DOHH2 (cell line): ENCODE measurements at regions not wholly inside any gene's neighbourhood (a gene's known extent, or its start where the extent isn't known, plus 50 kb on each side); places are given as distances from the start of the nearest gene placed in this dataset.
A peak's percentile ranks its signal among the peaks of the same experiment; 100 is the strongest.

Source experiments
- H3F3A ChIP-seq: fragments of 200-600 bp; sonication (generic), shearing (Covaris generic); 2 replicates; pipeline ENCODE4 v1.6.0; 2016; ENCODE audit warnings: antibody characterized with exemption, mild to moderate bottlenecking; ENCODE audit not compliant: control insufficient read depth, insufficient read depth
- H3K27ac ChIP-seq: fragments of 200-600 bp; sonication (generic); 2 replicates; pipeline ENCODE4 v1.5.1; 2014; ENCODE audit warnings: low read depth, mild to moderate bottlenecking, low read length, moderate library complexity
- H3K27me3 ChIP-seq: fragments of 200-600 bp; sonication (generic); 2 replicates; pipeline ENCODE4 v1.6.1; 2014; ENCODE audit warnings: mild to moderate bottlenecking, low read length, mixed read lengths; ENCODE audit not compliant: control insufficient read depth
- H3K36me3 ChIP-seq: fragments of 200-600 bp; sonication (generic); 2 replicates; pipeline ENCODE4 v1.6.1; 2014; ENCODE audit warnings: mild to moderate bottlenecking, low read length, moderate library complexity, mixed read lengths; ENCODE audit not compliant: control insufficient read depth
- H3K4me1 ChIP-seq: fragments of 200-600 bp; sonication (generic); 2 replicates; pipeline ENCODE4 v1.6.1; 2014; ENCODE audit warnings: mild to moderate bottlenecking, low read length, mixed read lengths; ENCODE audit not compliant: control insufficient read depth
- H3K4me2 ChIP-seq: fragments of 200-600 bp; sonication (generic); 2 replicates; pipeline ENCODE4 v1.6.0; 2014; ENCODE audit warnings: mild to moderate bottlenecking, low read length, moderate library complexity
- H3K4me3 ChIP-seq: fragments of 200-600 bp; sonication (generic); 2 replicates; pipeline ENCODE4 v1.5.1; 2014; ENCODE audit warnings: mild to moderate bottlenecking, low read length, mixed read lengths
- H3K79me2 ChIP-seq: fragments of 200-600 bp; sonication (generic); 2 replicates; pipeline ENCODE4 v1.6.1; 2014; ENCODE audit warnings: mild to moderate bottlenecking, low read length, mixed read lengths; ENCODE audit not compliant: control insufficient read depth
- H3K9me2 ChIP-seq: fragments of 200-600 bp; sonication (generic); replicated peaks from 2 replicates; pipeline ENCODE4 v1.6.1; 2014; ENCODE audit warnings: mild to moderate bottlenecking, low read length, mixed read lengths; ENCODE audit not compliant: control insufficient read depth
- H3K9me3 ChIP-seq: fragments of 200-600 bp; sonication (generic); 2 replicates; pipeline ENCODE4 v1.6.1; 2014; ENCODE audit warnings: antibody characterized with exemption, low read length, mixed read lengths; ENCODE audit not compliant: control insufficient read depth, insufficient read depth
- H4K20me1 ChIP-seq: fragments of 200-600 bp; sonication (generic); 2 replicates; pipeline ENCODE4 v1.6.0; 2014; ENCODE audit warnings: low read depth, mild to moderate bottlenecking, antibody characterized with exemption, low read length, moderate library complexity; ENCODE audit not compliant: control insufficient read depth, insufficient read depth
- CTCF ChIP-seq: fragments of 200-600 bp; sonication (generic); IDR thresholded peaks from one replicate; pipeline ENCODE4 v1.5.1; 2014; ENCODE audit warnings: antibody characterized with exemption, mild to moderate bottlenecking, low read depth, low read length; ENCODE audit not compliant: poor library complexity, severe bottlenecking
- EZH2phosphoT487 ChIP-seq: fragments of 200-600 bp; sonication (generic); IDR thresholded peaks from 2 replicates; pipeline ENCODE4 v1.6.1; 2017; ENCODE audit warnings: borderline replicate concordance, mild to moderate bottlenecking, antibody characterized with exemption, low read length, moderate library complexity, mixed read lengths

GRCh38 chr2:164436131-164436530 lies 185.2 kb downstream of the GRB14 start:
- H3K36me3 ChIP-seq = no peaks in the 10 kb centered on the region
- H3K4me1 ChIP-seq = no peaks in the 10 kb centered on the region
- H3K4me2 ChIP-seq = no peak overlapping the region
- H3F3A ChIP-seq = no peaks in the 10 kb centered on the region
- no peak overlapping the region for H3K27ac ChIP-seq
- H3K79me2 ChIP-seq = no peaks in the 10 kb centered on the region
- TF ChIP-seq EZH2phosphoT487 (no peak), CTCF (no peak)
- no peak overlapping the region for H3K4me3 ChIP-seq
- no peaks in the 10 kb centered on the region for H4K20me1 ChIP-seq
- no peaks in the 10 kb centered on the region for H3K27me3 ChIP-seq
- H3K9me3 ChIP-seq = no peaks in the 10 kb centered on the region
- H3K9me2 ChIP-seq = no peaks in the 10 kb centered on the region; the same call in 1 of the 2 replicates

- H3K9me3 ChIP-seq = no peaks in the 10 kb centered on the region
- no peaks in the 10 kb centered on the region for H3K79me2 ChIP-seq
- no peak overlapping the region for H3K4me3 ChIP-seq
- H3K4me2 ChIP-seq = no peak overlapping the region
- H3F3A ChIP-seq = no peaks in the 10 kb centered on the region
- no peaks in the 10 kb centered on the region for H4K20me1 ChIP-seq
- TF ChIP-seq EZH2phosphoT487 (no peak), CTCF (peak; percentile 49)
- no peaks in the 10 kb centered on the region for H3K27me3 ChIP-seq
- H3K36me3 ChIP-seq = no peaks in the 10 kb centered on the region
- H3K9me2 ChIP-seq = no peaks in the 10 kb centered on the region
- no peaks in the 10 kb centered on the region for H3K4me1 ChIP-seq
- H3K27ac ChIP-seq = no peak overlapping the region
Measured at GRCh38 chr2:164430166-164430783, 191.0 kb downstream of the GRB14 start.

- no peaks in the 10 kb centered on the region for H3F3A ChIP-seq
- TF ChIP-seq EZH2phosphoT487 (no peak), CTCF (no peak)
- no peaks in the 10 kb centered on the region for H3K79me2 ChIP-seq
- no peaks in the 10 kb centered on the region for H3K9me2 ChIP-seq
- H4K20me1 ChIP-seq = no peaks in the 10 kb centered on the region
- no peaks in the 10 kb centered on the region for H3K4me1 ChIP-seq
- H3K4me3 ChIP-seq = no peak overlapping the region
- H3K9me3 ChIP-seq = no peaks in the 10 kb centered on the region
- no peak overlapping the region for H3K4me2 ChIP-seq
- H3K27ac ChIP-seq = no peak overlapping the region
- H3K36me3 ChIP-seq = no peaks in the 10 kb centered on the region
- H3K27me3 ChIP-seq = no peaks in the 10 kb centered on the region
Measured at GRCh38 chr2:164429354-164429753, 191.9 kb downstream of the GRB14 start.
